ENCODE measurements at regions not wholly inside any gene's neighbourhood (a gene's known extent, or its start where the extent isn't known, plus 50 kb on each side); places are given as distances from the start of the nearest gene placed in this dataset.

- TF ChIP-seq CTCF (IDR thresholded peaks at IDR 0.05): no peak
- no peak for TF ChIP-seq POLR2A (IDR thresholded peaks at IDR 0.05)
- TF ChIP-seq POLR2AphosphoS5 (IDR thresholded peaks at IDR 0.05): no peak
Measured at GRCh38 chrX:2640436-2641150, 50.5 kb upstream of the CD99 start.

All from prostate gland (tissue), 2 donors.